Ovary (tissue), 3 donors: ENCODE measurements at regions not wholly inside any gene's neighbourhood (a gene's known extent, or its start where the extent isn't known, plus 50 kb on each side); places are given as distances from the start of the nearest gene placed in this dataset.

Experiments used
- EP300 ChIP-seq: sonication (generic); formaldehyde crosslinking; IDR thresholded peaks from one replicate; pipeline ENCODE4 v1.6.1; 2017; ENCODE audit warnings: antibody characterized with exemption
- POLR2A ChIP-seq: fragments of 450-650 bp; IDR thresholded peaks from one replicate; pipeline ENCODE4 v1.6.1; 2017; ENCODE audit warnings: antibody characterized with exemption, mild to moderate bottlenecking, moderate library complexity
- TF ChIP-seq, protein P1 (sequence below), 3 donors: fragments of 450-650 bp in 2 of 3; fragments of 200-600 bp in 1 of 3; IDR thresholded peaks; one replicate each; pipeline versions ENCODE4 v1.5.1 to v1.8.0; 2016 to 2022; ENCODE audit warnings: antibody characterized with exemption in 3 of 3, mild to moderate bottlenecking in 1 of 3
- donor health status: DM: no; HTN: no; CAD: no.

- TF ChIP-seq, protein P1, sequence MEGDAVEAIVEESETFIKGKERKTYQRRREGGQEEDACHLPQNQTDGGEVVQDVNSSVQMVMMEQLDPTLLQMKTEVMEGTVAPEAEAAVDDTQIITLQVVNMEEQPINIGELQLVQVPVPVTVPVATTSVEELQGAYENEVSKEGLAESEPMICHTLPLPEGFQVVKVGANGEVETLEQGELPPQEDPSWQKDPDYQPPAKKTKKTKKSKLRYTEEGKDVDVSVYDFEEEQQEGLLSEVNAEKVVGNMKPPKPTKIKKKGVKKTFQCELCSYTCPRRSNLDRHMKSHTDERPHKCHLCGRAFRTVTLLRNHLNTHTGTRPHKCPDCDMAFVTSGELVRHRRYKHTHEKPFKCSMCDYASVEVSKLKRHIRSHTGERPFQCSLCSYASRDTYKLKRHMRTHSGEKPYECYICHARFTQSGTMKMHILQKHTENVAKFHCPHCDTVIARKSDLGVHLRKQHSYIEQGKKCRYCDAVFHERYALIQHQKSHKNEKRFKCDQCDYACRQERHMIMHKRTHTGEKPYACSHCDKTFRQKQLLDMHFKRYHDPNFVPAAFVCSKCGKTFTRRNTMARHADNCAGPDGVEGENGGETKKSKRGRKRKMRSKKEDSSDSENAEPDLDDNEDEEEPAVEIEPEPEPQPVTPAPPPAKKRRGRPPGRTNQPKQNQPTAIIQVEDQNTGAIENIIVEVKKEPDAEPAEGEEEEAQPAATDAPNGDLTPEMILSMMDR (IDR thresholded peaks at IDR 0.05): no peak
- TF ChIP-seq POLR2A (no peak), EP300 (no peak)
Observed at GRCh38 chr4:38255572-38255971, 295.4 kb downstream of the PTTG2 start.
